PC-3 (cell line): ENCODE measurements at regions not wholly inside any gene's neighbourhood (a gene's known extent, or its start where the extent isn't known, plus 50 kb on each side); places are given as distances from the start of the nearest gene placed in this dataset.

Source experiments
- ATAC-seq: fragments of 200-7000 bp; cut with Tn5 transposase; 2 replicates; pipeline ENCODE4 v1.9.1; 2020; ENCODE audit warnings: mild to moderate bottlenecking, moderate library complexity
- BruUV-seq: library from RNA; stranded (reverse); fragments of 400-500 nt; replicated peaks from 2 replicates; lab custom pipeline; 2021; lab: Mats Ljungman, UMichigan
- CTCF ChIA-PET: fragments of 300-600 bp; sonication (Branson Sonifier 250); formaldehyde crosslinking; loops from one replicate; lab custom pipeline; 2022; ENCODE audit warnings: antibody characterized with exemption; lab: Charles Lee
- POLR2A ChIA-PET: fragments of 300-600 bp; sonication (Branson Sonifier 250); formaldehyde crosslinking; loops from one replicate; lab custom pipeline; 2022; ENCODE audit warnings: antibody characterized with exemption; ENCODE audit not compliant: unreplicated experiment; lab: Charles Lee
- DNase-seq: peaks from one replicate; pipeline ENCODE4 v3.0.0-alpha.2; 2015
- H2AFZ ChIP-seq: fragments of 300-600 bp; sonication (generic); 2 replicates; pipeline ENCODE4 v1.6.0; 2016; ENCODE audit warnings: antibody characterized with exemption, low read length
- H3F3A ChIP-seq: fragments of 300-600 bp; sonication (generic); one replicate; pipeline ENCODE4 v1.6.0; 2017; ENCODE audit warnings: antibody characterized with exemption, low read length, control low read depth, mild to moderate bottlenecking; ENCODE audit not compliant: unreplicated experiment
- H3K27ac ChIP-seq: fragments of 300-600 bp; sonication (generic); 2 replicates; pipeline ENCODE4 v1.5.1; 2016; ENCODE audit warnings: mild to moderate bottlenecking, low read length
- H3K27me3 ChIP-seq: fragments of 300-600 bp; sonication (generic); 2 replicates; pipeline ENCODE4 v1.6.1; 2016; ENCODE audit warnings: low read length, mixed read lengths
- H3K36me3 ChIP-seq: fragments of 300-600 bp; sonication (generic); 2 replicates; pipeline ENCODE4 v1.6.1; 2016; ENCODE audit warnings: low read depth, mixed run types, low read length, mixed read lengths
- H3K4me1 ChIP-seq: fragments of 300-600 bp; sonication (generic); 2 replicates; pipeline ENCODE4 v1.5.1; 2016; ENCODE audit warnings: low read length; ENCODE audit not compliant: insufficient read depth
- H3K4me2 ChIP-seq: fragments of 300-600 bp; sonication (generic); 2 replicates; pipeline ENCODE4 v1.6.0; 2016; ENCODE audit warnings: low read length
- H3K4me3 ChIP-seq: fragments of 300-600 bp; sonication (generic); 2 replicates; pipeline ENCODE4 v1.5.1; 2016; ENCODE audit warnings: mild to moderate bottlenecking, low read length, mixed read lengths
- H3K79me2 ChIP-seq: fragments of 300-600 bp; sonication (generic); 2 replicates; pipeline ENCODE4 v1.6.1; 2017; ENCODE audit warnings: low read length, mixed read lengths
- H3K9ac ChIP-seq: fragments of 300-600 bp; sonication (generic); 2 replicates; pipeline ENCODE4 v1.6.0; 2016; ENCODE audit warnings: mild to moderate bottlenecking, low read length
- H3K9me2 ChIP-seq: fragments of 300-600 bp; sonication (generic); replicated peaks from 2 replicates; pipeline ENCODE4 v1.6.1; 2016; ENCODE audit warnings: mixed run types, low read length, mixed read lengths
- H3K9me3 ChIP-seq: fragments of 300-600 bp; sonication (generic); 2 replicates; pipeline ENCODE4 v1.6.1; 2016; ENCODE audit warnings: low read length, mixed read lengths
- H4K20me1 ChIP-seq: fragments of 300-600 bp; sonication (generic); 2 replicates; pipeline ENCODE4 v1.6.1; 2016; ENCODE audit warnings: low read length, mixed read lengths
- EZH2 ChIP-seq: fragments of 300-600 bp; sonication (generic); IDR thresholded peaks from one replicate; pipeline ENCODE4 v1.6.1; 2017; ENCODE audit warnings: antibody characterized with exemption, mild to moderate bottlenecking, low read length; ENCODE audit not compliant: unreplicated experiment
- EZH2phosphoT487 ChIP-seq: fragments of 300-600 bp; sonication (generic); IDR thresholded peaks from 2 replicates; pipeline ENCODE4 v1.6.1; 2018; ENCODE audit warnings: mild to moderate bottlenecking, antibody characterized with exemption, low read length, borderline replicate concordance
- intact Hi-C: fragments of 100-400 bp; cut with micrococcal nuclease; formaldehyde crosslinking; loops from 2 replicates; pipeline ENCODE4 v1.9.0; 2023
- TF ChIP-seq, protein P1 (sequence below): fragments of 300-600 bp; sonication (generic); conservative IDR thresholded peaks from 2 replicates; pipeline ENCODE4 v1.5.1; 2017; ENCODE audit warnings: antibody characterized with exemption, low read depth, mild to moderate bottlenecking, low read length

DNA sequence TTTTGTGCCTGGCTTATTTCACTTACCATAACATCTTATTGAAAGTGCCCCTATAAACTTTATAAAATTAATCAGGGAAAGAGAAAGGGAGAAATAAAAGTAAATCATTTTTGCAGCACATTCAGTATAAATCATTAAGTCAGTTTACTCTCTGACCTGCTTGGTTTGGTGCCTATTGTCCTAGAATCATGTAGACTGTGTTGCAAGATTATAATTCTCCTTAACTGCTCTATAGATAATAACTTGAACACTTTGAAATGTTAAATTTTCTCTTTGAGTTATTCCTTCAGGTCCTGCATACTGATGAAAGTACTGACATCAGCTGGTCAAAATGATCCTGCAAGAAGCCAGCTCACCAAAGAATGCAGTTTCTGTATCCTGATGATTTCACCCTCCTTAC lies 969.6 kb upstream of the GJE1 start:
- H3K9me3 ChIP-seq: no peaks in the 10 kb centered on the region
- ChIA-PET CTCF (no interaction called here), POLR2A (no interaction called here)
- TF ChIP-seq, protein P1, sequence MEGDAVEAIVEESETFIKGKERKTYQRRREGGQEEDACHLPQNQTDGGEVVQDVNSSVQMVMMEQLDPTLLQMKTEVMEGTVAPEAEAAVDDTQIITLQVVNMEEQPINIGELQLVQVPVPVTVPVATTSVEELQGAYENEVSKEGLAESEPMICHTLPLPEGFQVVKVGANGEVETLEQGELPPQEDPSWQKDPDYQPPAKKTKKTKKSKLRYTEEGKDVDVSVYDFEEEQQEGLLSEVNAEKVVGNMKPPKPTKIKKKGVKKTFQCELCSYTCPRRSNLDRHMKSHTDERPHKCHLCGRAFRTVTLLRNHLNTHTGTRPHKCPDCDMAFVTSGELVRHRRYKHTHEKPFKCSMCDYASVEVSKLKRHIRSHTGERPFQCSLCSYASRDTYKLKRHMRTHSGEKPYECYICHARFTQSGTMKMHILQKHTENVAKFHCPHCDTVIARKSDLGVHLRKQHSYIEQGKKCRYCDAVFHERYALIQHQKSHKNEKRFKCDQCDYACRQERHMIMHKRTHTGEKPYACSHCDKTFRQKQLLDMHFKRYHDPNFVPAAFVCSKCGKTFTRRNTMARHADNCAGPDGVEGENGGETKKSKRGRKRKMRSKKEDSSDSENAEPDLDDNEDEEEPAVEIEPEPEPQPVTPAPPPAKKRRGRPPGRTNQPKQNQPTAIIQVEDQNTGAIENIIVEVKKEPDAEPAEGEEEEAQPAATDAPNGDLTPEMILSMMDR: no peak
- TF ChIP-seq EZH2 (no peak), EZH2phosphoT487 (no peak)
- H3K4me3 ChIP-seq: no peak overlapping the region
- H3F3A ChIP-seq: no peaks in the 10 kb centered on the region
- H3K9me2 ChIP-seq: no peaks in the 10 kb centered on the region
- no peaks in the 10 kb centered on the region for H4K20me1 ChIP-seq
- no TSS peak for BruUV-seq
- DNase-seq (no peak), ATAC-seq (no peak)
- H3K27me3 ChIP-seq: no peaks in the 10 kb centered on the region
- H3K4me2 ChIP-seq: no peak overlapping the region
- no peaks in the 10 kb centered on the region for H3K36me3 ChIP-seq
- no peak overlapping the region for H2AFZ ChIP-seq
- H3K27ac ChIP-seq: no peak overlapping the region
- H3K4me1 ChIP-seq: no peaks in the 10 kb centered on the region
- no peaks in the 10 kb centered on the region for H3K79me2 ChIP-seq
- intact Hi-C loops: no loop called here
- H3K9ac ChIP-seq: no peak overlapping the region

DNA sequence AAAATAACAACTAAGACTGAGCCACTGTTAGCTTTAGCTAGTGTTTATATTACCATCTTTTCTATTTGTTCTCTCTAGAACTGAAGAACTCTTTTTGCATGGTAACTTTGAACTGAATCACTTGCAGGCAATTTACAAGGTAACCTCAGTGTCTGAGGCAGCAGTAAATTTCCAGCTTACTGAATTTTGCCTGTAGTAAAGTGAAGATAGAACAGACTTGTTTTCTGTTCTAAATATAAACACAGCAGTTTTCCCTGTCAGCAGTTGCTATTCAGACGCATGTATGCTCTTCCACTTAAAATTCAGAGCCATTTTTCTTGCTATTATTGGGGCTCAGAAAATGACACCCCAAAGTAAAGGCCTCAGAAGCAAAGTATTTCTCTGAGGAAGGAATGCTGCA lies 974.0 kb upstream of the GJE1 start:
- POLR2A ChIA-PET: no interaction called here
- Histone ChIP-seq H3K27me3 (no peaks in the 10 kb centered on the region), H4K20me1 (no peaks in the 10 kb centered on the region), H3K36me3 (no peaks in the 10 kb centered on the region), H3K9ac (no peak overlapping the region), H3K27ac (no peak overlapping the region), H3F3A (no peaks in the 10 kb centered on the region), H3K9me2 (no peaks in the 10 kb centered on the region), H2AFZ (no peak overlapping the region), H3K9me3 (no peaks in the 10 kb centered on the region), H3K4me1 (no peaks in the 10 kb centered on the region), H3K4me2 (no peak overlapping the region), H3K4me3 (no peak overlapping the region), H3K79me2 (no peaks in the 10 kb centered on the region)
- TF ChIP-seq EZH2phosphoT487 (no peak), EZH2 (no peak)
- TF ChIP-seq, protein P1: no peak
- no peak for DNase-seq
- CTCF ChIA-PET: no interaction called here
- BruUV-seq: no TSS peak
- intact Hi-C loops: loop anchor here (10.0 kb wide), 1 partner anchor 396 kb away; no protein-coding TSS in a partner anchor
- no peak for ATAC-seq

DNA sequence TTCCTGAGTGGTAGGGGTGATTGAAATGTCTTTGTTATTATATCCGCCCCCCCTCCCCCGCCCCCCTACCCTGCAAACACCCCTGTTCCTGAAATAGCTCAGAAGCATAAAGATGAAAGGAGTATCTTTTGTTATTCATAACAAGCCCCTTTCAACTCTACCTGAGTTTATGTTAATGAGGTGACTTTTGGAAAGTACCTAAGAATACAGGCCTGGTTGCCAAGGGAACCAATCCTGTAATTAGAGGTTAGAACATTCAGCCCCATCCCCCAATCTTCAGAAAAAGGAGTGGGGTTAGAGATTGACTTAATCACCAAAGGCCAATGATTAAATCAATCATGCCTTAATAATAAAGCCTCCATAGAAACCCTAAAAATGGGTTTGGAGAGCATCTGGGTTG lies 979.2 kb upstream of the GJE1 start:
- CTCF ChIA-PET: no interaction called here
- no peaks in the 10 kb centered on the region for H3K79me2 ChIP-seq
- no TSS peak for BruUV-seq

More for the DNA sequence above, 979.2 kb upstream of the GJE1 start:
- Histone ChIP-seq H3K36me3 (no peaks in the 10 kb centered on the region), H2AFZ (no peak overlapping the region), H3K9me2 (no peaks in the 10 kb centered on the region), H3K4me3 (no peak overlapping the region), H3K27ac (no peak overlapping the region), H3K9me3 (no peaks in the 10 kb centered on the region), H3K4me2 (no peak overlapping the region), H3K9ac (no peak overlapping the region), H3K4me1 (no peaks in the 10 kb centered on the region), H3K27me3 (no peaks in the 10 kb centered on the region), H3F3A (no peaks in the 10 kb centered on the region), H4K20me1 (no peaks in the 10 kb centered on the region)
- no peak for DNase-seq
- POLR2A ChIA-PET: no interaction called here
- no peak for TF ChIP-seq EZH2
- TF ChIP-seq, protein P1: no peak
- no peak for TF ChIP-seq EZH2phosphoT487
- ATAC-seq: no peak
- intact Hi-C loops: loop anchor here (10.0 kb wide), 1 partner anchor 401 kb away; no protein-coding TSS in a partner anchor
